IMR-90 (cell line): ENCODE measurements at regions not wholly inside any gene's neighbourhood (a gene's known extent, or its start where the extent isn't known, plus 50 kb on each side); places are given as distances from the start of the nearest gene placed in this dataset.

Experiments used
- ATAC-seq: fragments of 200-7000 bp; cut with Tn5 transposase; 2 replicates; pipeline ENCODE4 v1.9.1; 2020; ENCODE audit warnings: low read depth, mild to moderate bottlenecking, moderate library complexity
- BruUV-seq: library from RNA; stranded (reverse); fragments of 400-500 nt; replicated peaks from 2 replicates; lab custom pipeline; 2021; lab: Mats Ljungman, UMichigan
- CTCF ChIA-PET: fragments of 300-600 bp; formaldehyde crosslinking; extraction: SDS; loops from one replicate; lab custom pipeline; 2021; ENCODE audit warnings: antibody characterized with exemption; lab: Yijun Ruan, JAX
- POLR2A ChIA-PET: fragments of 300-600 bp; sonication (Branson Sonifier 250); formaldehyde crosslinking; loops from one replicate; lab custom pipeline; 2022; ENCODE audit warnings: antibody characterized with exemption; ENCODE audit not compliant: unreplicated experiment; lab: Charles Lee
- DNase-seq: peaks from one replicate; pipeline ENCODE4 v3.0.0; 2013
- H2AFZ ChIP-seq: replicated peaks from 2 replicates; pipeline ENCODE3; 2013; ENCODE audit warnings: low read length, mild to moderate bottlenecking; ENCODE audit not compliant: poor library complexity
- H2AK5ac ChIP-seq: 2 replicates; pipeline ENCODE4 v1.6.1; 2013; ENCODE audit warnings: low read depth, low read length, inconsistent platforms
- H2AK9ac ChIP-seq: replicated peaks from 2 replicates; pipeline ENCODE3; 2013; ENCODE audit warnings: mild to moderate bottlenecking, low read depth, low read length, moderate library complexity; ENCODE audit not compliant: poor library complexity
- H2BK120ac ChIP-seq: 2 replicates; pipeline ENCODE4 v1.6.1; 2013; ENCODE audit warnings: low read depth, low read length, inconsistent platforms
- H2BK15ac ChIP-seq: 3 replicates; pipeline ENCODE4 v1.6.1; 2013; ENCODE audit warnings: low read depth, low read length, inconsistent platforms
- H2BK20ac ChIP-seq: 2 replicates; pipeline ENCODE4 v1.6.1; 2013; ENCODE audit warnings: low read depth, mild to moderate bottlenecking, inconsistent platforms, low read length, moderate library complexity
- H2BK5ac ChIP-seq: 2 replicates; pipeline ENCODE4 v1.6.1; 2013; ENCODE audit warnings: mild to moderate bottlenecking, low read depth, low read length, inconsistent platforms; ENCODE audit not compliant: poor library complexity, severe bottlenecking
- H3K14ac ChIP-seq: replicated peaks from 2 replicates; pipeline ENCODE4 v1.6.1; 2013; ENCODE audit warnings: low read depth, low read length, inconsistent platforms
- H3K18ac ChIP-seq: 2 replicates; pipeline ENCODE4 v1.6.1; 2013; ENCODE audit warnings: low read depth, low read length, control low read depth
- H3K23ac ChIP-seq: 2 replicates; pipeline ENCODE4 v1.6.1; 2013; ENCODE audit warnings: low read depth, low read length, inconsistent platforms
- H3K27ac ChIP-seq: 2 replicates; pipeline ENCODE4 v1.5.1; 2013; ENCODE audit warnings: mild to moderate bottlenecking, control low read depth, low read length; ENCODE audit not compliant: insufficient read depth
- H3K27me3 ChIP-seq: 2 replicates; pipeline ENCODE4 v1.6.1; 2013; ENCODE audit warnings: low read length; ENCODE audit not compliant: control insufficient read depth, insufficient read depth
- H3K36me3 ChIP-seq: 2 replicates; pipeline ENCODE4 v1.6.1; 2013; ENCODE audit warnings: low read length, mixed read lengths; ENCODE audit not compliant: control insufficient read depth, insufficient read depth
- H3K4ac ChIP-seq: 2 replicates; pipeline ENCODE4 v1.6.1; 2013; ENCODE audit warnings: low read depth, low read length, inconsistent platforms
- H3K4me1 ChIP-seq: 2 replicates; pipeline ENCODE4 v1.6.1; 2013; ENCODE audit warnings: low read length, mixed read lengths; ENCODE audit not compliant: control insufficient read depth, insufficient read depth
- H3K4me2 ChIP-seq: 2 replicates; pipeline ENCODE4 v1.6.1; 2013; ENCODE audit warnings: low read depth, mild to moderate bottlenecking, control low read depth, low read length, moderate library complexity
- H3K4me3 ChIP-seq: 2 replicates; pipeline ENCODE4 v1.5.1; 2013; ENCODE audit warnings: low read depth, mild to moderate bottlenecking, control low read depth, low read length, moderate library complexity; ENCODE audit not compliant: insufficient read depth
- H3K56ac ChIP-seq: 2 replicates; pipeline ENCODE4 v1.6.1; 2013; ENCODE audit warnings: low read length, inconsistent platforms; ENCODE audit not compliant: insufficient read depth; ENCODE audit errors: extremely low read depth
- H3K79me1 ChIP-seq, 2 experiments: 2 replicates each; pipeline ENCODE4 v1.6.1; 2013; ENCODE audit warnings: low read length in 2 of 2, inconsistent platforms in 1 of 2, low read depth in 1 of 2
- H3K9ac ChIP-seq: 2 replicates; pipeline ENCODE4 v1.6.1; 2013; ENCODE audit warnings: low read depth, low read length, control low read depth
- H3K9me1 ChIP-seq: 2 replicates; pipeline ENCODE4 v1.6.1; 2013; ENCODE audit warnings: low read length, inconsistent platforms; ENCODE audit not compliant: insufficient read depth
- H3K9me3 ChIP-seq: 2 replicates; pipeline ENCODE4 v1.6.1; 2013; ENCODE audit warnings: low read length; ENCODE audit not compliant: control insufficient read depth, insufficient read depth
- H4K20me1 ChIP-seq: 2 replicates; pipeline ENCODE4 v1.6.1; 2013; ENCODE audit warnings: low read length, inconsistent platforms; ENCODE audit not compliant: insufficient read depth
- H4K5ac ChIP-seq: 2 replicates; pipeline ENCODE4 v1.6.1; 2013; ENCODE audit warnings: mild to moderate bottlenecking, low read depth, low read length, control low read depth
- H4K8ac ChIP-seq, 2 experiments: 2 replicates each; pipeline ENCODE4 v1.6.1; 2013; ENCODE audit warnings: low read depth in 2 of 2, low read length in 2 of 2, control low read depth in 1 of 2, inconsistent platforms in 1 of 2
- H4K91ac ChIP-seq: 2 replicates; pipeline ENCODE4 v1.6.1; 2013; ENCODE audit warnings: low read depth, low read length, inconsistent platforms; ENCODE audit not compliant: insufficient read depth
- CTCF ChIP-seq: conservative IDR thresholded peaks from 2 replicates; pipeline ENCODE4 v1.5.1; 2012; ENCODE audit warnings: mild to moderate bottlenecking, low read depth, low read length, improper control_type of control experiment
- MAFK ChIP-seq: IDR thresholded peaks from 2 replicates; pipeline ENCODE4 v1.6.1; 2012; ENCODE audit warnings: low read depth, low read length, improper control_type of control experiment
- RCOR1 ChIP-seq: IDR thresholded peaks from 2 replicates; pipeline ENCODE4 v1.6.1; 2012; ENCODE audit warnings: mild to moderate bottlenecking, low read length, improper control_type of control experiment; ENCODE audit not compliant: insufficient replicate concordance
- whole genome bisulfite sequencing, 2 experiments: methylation state at CpG; one replicate each; pipeline versions ENCODE4 v1.1.5 to v1.1.7; 2013; ENCODE audit warnings: missing lambda C conversion rate in 2 of 2; ENCODE audit not compliant: insufficient read length in 1 of 2; ENCODE audit errors: extremely low coverage in 2 of 2; 5-methylcytosine and 5-hydroxymethylcytosine counted together
- dilution Hi-C: fragments of 300-500 bp; cut with HindIII; formaldehyde crosslinking; loops from one replicate; pipeline ENCODE4 v1.14.3; 2018; ENCODE audit warnings: low sequenced_read_pairs; ENCODE audit not compliant: unreplicated experiment
- in situ Hi-C: fragments of 300-500 bp; cut with MboI; formaldehyde crosslinking; loops from 3 replicates; pipeline ENCODE4 v1.14.3; 2019; ENCODE audit warnings: low sequenced_read_pairs, inconsistent platforms, mixed read lengths
- intact Hi-C: fragments of 100-400 bp; cut with micrococcal nuclease; formaldehyde crosslinking; loops from 2 replicates; pipeline ENCODE4 v1.10.0; 2022
- TF ChIP-seq, protein P1 (sequence below): fragments of 150-350 bp; IDR thresholded peaks from 2 replicates; pipeline ENCODE4 v1.6.1; 2017; ENCODE audit warnings: mild to moderate bottlenecking, antibody characterized with exemption, low read length, low read depth

GRCh38 chr1:187809549-187809948, 980.8 kb downstream of the PLA2G4A start:
- no peak overlapping the region for H3K56ac ChIP-seq
- WGBS, 2 experiments, result no CpG with 5 or more reads among the region's 1 CpG
- no peaks in the 10 kb centered on the region for H3K27me3 ChIP-seq
- H3K18ac ChIP-seq, result no peak overlapping the region
- ChIA-PET CTCF (no interaction called here), POLR2A (no interaction called here)
- no peaks in the 10 kb centered on the region for H4K20me1 ChIP-seq
- no peak overlapping the region for H3K4me3 ChIP-seq
- H3K4me2 ChIP-seq, result no peak overlapping the region
- H3K9me3 ChIP-seq, result peaks cover 2% of the 10 kb centered on the region; the same call in 1 of the 2 replicates
- no peak overlapping the region for H2BK5ac ChIP-seq
- no peak overlapping the region for H2AFZ ChIP-seq
- H2AK9ac ChIP-seq, result no peak overlapping the region
- H4K5ac ChIP-seq, result no peak overlapping the region
- ATAC-seq (no peak), DNase-seq (no peak)
- H3K23ac ChIP-seq, result no peak overlapping the region
- no peak overlapping the region for H3K14ac ChIP-seq
- in situ Hi-C loops, result no loop called here
- no TSS peak for BruUV-seq
- H2AK5ac ChIP-seq, result no peak overlapping the region
- no peak overlapping the region for H3K27ac ChIP-seq
- no peak for TF ChIP-seq CTCF
- no peak for TF ChIP-seq RCOR1
- TF ChIP-seq MAFK, result peak; percentile 98
- TF ChIP-seq, protein P1, sequence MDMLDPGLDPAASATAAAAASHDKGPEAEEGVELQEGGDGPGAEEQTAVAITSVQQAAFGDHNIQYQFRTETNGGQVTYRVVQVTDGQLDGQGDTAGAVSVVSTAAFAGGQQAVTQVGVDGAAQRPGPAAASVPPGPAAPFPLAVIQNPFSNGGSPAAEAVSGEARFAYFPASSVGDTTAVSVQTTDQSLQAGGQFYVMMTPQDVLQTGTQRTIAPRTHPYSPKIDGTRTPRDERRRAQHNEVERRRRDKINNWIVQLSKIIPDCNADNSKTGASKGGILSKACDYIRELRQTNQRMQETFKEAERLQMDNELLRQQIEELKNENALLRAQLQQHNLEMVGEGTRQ, result no peak
- no peaks in the 10 kb centered on the region for H3K4me1 ChIP-seq
- H3K79me1 ChIP-seq, result no peaks in the 10 kb centered on the region
- H2BK120ac ChIP-seq, result no peak overlapping the region
- no peak overlapping the region for H2BK20ac ChIP-seq
- intact Hi-C loops, result no loop called here
- H3K9ac ChIP-seq, result no peak overlapping the region
- no peak overlapping the region for H3K4ac ChIP-seq
- dilution Hi-C loops, result no loop called here
- no peak overlapping the region for H2BK15ac ChIP-seq
- H4K8ac ChIP-seq, result no peak overlapping the region
- no peak overlapping the region for H4K91ac ChIP-seq
- H3K9me1 ChIP-seq, result no peaks in the 10 kb centered on the region
- H3K36me3 ChIP-seq, result no peaks in the 10 kb centered on the region
